Right lobe of liver (tissue), 4 donors: ENCODE measurements at regions not wholly inside any gene's neighbourhood (a gene's known extent, or its start where the extent isn't known, plus 50 kb on each side); places are given as distances from the start of the nearest gene placed in this dataset.

Experiments used
- CTCF ChIP-seq, 4 donors: fragments of 200-600 bp in 3 of 4; fragments of 450-650 bp in 1 of 4; IDR thresholded peaks; one replicate each; pipeline versions ENCODE4 v1.5.1 to v1.8.0; 2016 to 2022; ENCODE audit warnings: antibody characterized with exemption in 4 of 4, mild to moderate bottlenecking in 2 of 4
- POLR2A ChIP-seq: fragments of 450-650 bp; IDR thresholded peaks from one replicate; pipeline ENCODE4 v1.6.1; 2017; ENCODE audit warnings: antibody characterized with exemption, mild to moderate bottlenecking
- donor health status: DM: no; HTN: no; CAD: no.
- donor health status: DM: no; HTN: no; CAD: no.
- donor health status: DM: no; HTN: yes; CAD: no.

- TF ChIP-seq CTCF (IDR thresholded peaks at IDR 0.05) (no peak), POLR2A (no peak)
These were observed 283.8 kb downstream of the CXCL12 start for GRCh38 chr10:44101082-44101481.
